ENCODE measurements at regions not wholly inside any gene's neighbourhood (a gene's known extent, or its start where the extent isn't known, plus 50 kb on each side); places are given as distances from the start of the nearest gene placed in this dataset.

DNA sequence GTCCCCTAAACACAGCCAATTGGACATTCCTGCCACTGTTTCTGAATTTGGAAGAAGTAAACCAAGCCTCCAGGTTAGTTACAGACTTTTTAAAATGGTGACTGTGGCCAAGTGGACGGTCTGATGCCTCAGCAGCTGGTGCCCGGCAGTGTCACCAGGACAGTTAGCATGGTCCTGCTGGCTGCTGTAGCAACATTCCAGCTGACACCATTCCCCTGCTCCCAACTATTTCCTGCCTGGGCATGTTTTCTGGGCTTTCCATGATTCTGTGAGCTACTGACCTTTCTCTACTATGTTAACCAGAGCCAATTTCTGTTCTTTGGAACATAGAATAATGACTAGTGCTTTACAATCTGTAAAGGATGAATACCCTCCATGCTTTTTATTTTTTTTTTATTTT, 95.0 kb downstream of the TLR5 start:
- no peak for DNase-seq (ENCODE audit: low read depth in 2 of 2)

DNA sequence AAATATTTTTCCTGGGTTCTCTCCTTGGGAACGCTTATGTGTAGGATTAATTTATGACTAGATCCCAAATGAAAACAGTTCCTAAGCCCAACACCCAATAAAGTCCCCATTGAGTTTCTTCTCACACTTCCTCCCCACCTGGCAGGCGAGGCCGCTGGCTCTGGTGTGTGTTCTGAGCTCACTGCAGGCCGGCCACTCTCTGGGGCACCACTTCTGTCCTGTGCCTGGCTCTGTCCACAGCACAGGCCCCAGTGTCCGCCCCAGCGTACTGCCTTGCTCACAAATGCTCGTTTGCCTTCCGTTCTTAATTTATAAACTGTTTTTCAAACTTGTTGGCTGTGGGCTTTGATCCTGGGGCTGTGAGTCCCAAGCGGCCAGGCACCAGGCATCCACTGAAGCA, 90.6 kb downstream of the TLR5 start:
- no peak for DNase-seq (ENCODE audit: low read depth in 2 of 2)

DNA sequence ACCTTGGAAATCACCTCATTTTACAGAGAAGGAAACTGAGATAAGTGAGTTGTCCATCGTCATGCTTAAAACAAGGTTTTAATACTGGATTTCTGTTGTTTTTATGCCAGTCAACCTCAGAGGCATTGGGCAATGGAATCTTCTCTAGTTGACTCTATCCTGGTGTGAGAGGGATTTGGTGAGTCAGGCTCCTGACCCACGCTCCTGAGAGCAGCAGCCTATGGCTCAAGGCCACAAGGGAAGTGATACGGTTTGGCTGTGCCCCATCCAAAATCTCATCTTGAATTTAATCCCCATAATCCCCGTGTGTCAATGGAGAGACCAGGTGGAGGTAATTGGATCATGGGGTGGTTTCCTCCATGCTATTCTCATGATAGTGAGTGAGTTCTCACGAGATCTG, 90.1 kb downstream of the TLR5 start:
- DNase-seq (ENCODE audit: low read depth in 2 of 2) = no peak

DNA sequence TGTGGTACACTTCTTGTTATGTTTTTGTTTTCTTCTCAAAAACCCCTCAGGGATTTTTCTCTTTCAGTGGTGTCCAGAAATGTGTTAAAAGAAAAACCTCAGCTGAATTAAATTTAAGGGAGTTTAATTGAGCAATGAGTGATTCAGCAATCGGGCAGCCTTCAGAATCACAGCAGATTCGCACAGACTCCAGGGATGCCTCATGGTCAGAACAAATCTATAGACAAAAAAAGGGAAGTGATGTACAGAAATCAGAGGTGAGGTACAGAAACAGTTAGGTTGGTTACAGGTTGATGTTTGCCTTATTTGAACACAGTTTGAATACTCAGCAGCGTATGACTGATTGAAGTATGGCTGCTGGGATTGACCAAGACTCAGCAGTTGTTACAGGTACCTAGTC, 86.2 kb downstream of the TLR5 start:
- no peak for DNase-seq (ENCODE audit: low read depth in 2 of 2)

DNA sequence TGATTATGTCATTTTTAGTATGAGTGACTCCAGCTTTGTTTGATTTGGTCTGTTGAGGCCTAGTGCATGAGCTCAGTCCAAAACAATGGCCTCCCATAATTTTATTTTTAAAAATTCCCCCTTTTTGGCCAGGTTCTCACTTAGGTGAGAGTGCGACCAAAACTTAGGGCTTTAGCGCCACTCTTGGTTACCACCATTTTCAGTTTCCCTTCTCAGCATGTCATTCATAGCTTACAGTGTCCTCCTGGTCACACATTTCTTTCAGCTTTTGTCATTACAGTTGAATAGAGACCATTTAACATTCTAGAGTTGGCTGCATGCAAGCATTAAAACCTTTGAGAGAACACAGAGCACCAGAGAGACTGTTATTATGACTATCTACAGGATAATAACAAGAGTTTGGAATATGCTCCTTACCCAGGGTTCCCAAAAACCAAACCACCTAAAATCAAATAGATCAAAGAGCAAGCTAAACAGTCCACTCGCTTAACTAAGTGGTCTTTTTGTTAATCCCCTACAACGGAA, 85.4 kb downstream of the TLR5 start:
- DNase-seq (ENCODE audit: low read depth in 2 of 2) = no peak
